ENCODE measurements at regions not wholly inside any gene's neighbourhood (a gene's known extent, or its start where the extent isn't known, plus 50 kb on each side); places are given as distances from the start of the nearest gene placed in this dataset.
"Not testable (repeated sequence)": the region's sequence is repeated elsewhere in the genome, so short reads cannot be mapped to it uniquely, and the experiment has no call there.

DNA sequence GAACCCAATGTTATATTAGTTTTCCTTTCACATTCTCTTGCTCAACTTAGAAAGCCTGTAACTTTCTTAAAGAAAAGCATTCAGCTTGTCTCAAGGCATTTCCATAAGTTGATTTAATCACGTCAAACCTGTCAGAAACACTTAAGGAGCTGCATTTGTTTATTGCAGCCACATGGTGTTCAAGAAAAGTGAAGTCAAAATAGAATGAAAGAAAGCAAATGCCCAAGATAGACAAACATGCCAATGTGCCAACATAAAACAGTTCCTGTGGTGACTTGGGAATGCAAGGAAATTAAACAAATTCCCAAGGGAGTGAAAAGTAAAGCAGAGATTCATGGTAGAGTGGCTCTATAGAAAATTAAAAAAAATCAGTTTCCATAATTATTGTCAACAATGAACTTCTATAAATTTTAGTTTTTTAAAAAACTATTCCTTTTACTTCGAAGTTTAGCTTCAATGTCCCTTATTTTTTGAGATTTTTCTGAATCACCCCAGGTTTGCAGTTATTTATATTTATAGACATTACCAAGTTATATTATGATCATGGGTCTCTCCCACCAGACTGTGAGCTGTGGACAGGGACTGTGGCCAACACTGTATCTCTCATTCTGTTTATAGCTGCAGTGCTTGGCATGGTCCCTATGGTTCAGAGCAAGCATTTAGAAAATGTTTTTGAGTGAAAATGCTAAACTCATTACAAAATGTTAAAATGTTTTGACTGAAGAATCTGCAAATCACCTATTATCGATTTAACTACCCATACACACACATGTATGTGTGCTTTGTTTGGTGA lies 887.4 kb downstream of the REEP3 start:
- no peak for DNase-seq (ENCODE audit: low read depth in 2 of 2)

DNA sequence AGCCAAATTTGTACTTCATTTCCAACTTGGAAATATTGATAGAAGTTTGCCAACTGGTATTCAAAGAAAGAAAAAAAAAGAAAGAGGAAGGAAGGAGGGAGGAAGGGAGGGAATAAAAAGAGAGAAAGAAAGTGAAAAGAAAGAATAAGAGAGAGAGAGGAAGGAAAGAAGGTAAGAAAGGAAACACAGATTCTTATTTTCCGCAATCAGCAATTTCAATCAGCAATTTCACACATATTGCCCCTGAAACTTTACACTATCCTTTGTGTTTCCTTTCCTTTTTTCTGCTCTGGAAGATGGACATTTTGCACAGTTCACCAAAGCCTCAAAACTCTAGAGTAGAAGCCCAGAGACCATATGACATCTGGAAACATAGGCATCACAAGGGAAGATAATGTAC lies 888.1 kb downstream of the REEP3 start:
- no peak for DNase-seq (ENCODE audit: low read depth in 2 of 2)

DNA sequence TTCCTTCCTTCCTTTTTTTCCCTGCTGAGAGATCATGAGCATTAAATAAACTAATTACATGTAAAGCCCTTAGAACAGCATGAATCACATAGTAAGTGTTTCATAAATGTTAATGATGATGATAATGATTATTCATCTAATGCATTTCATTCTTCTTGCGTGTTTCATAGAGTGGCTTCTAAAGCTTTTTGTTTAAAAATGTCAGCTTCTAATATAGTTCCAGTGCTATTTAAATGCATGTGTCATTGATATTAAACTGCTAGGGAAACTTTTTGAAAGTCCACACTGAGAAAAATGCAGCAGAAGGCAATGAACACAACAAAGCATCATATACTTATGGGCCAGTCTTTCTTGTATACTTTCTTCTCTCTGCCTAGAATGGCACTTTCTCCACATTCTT lies 894.8 kb downstream of the REEP3 start:
- no peak for DNase-seq (ENCODE audit: low read depth in 2 of 2)

DNA sequence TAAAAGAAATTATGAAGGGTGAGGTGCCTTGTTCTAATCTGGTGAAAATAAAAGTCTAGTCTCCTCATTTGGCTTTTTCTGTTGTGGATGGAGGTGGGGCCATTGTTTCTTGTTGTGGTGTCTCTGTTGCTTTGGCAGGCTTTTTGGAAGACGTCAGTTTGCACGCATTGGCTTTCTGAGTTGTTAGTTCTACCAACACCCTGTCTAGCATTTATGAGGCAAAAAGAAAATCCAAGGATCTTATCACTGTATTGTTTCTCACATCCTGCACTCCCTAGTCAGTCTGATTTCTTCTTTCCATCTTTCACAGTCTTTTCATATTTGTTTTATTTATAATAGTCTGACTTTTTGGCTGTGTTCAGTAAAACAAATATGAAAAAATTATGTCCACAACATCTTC lies 898.3 kb downstream of the REEP3 start:
- no peak for DNase-seq (ENCODE audit: low read depth in 2 of 2)

DNA sequence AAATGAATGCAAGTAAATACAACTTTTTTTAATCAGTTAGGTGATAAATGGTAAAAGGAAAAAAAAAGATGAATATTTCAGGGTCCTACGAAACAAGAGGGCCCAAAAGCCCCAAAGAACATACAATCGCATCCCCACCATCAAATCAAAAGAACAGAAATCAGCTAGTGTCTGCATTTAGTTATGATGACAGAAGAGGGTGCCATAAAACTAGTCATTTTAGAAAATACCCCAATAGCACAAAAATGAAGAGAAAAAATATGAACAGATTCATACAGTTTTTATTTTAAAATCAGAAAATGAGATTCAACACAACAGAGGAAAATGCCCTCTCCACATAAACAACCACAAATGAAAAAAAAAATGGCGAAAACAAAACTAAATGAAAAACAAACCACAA lies 905.5 kb downstream of the REEP3 start:
- DNase-seq (ENCODE audit: low read depth in 2 of 2): no peak

DNA sequence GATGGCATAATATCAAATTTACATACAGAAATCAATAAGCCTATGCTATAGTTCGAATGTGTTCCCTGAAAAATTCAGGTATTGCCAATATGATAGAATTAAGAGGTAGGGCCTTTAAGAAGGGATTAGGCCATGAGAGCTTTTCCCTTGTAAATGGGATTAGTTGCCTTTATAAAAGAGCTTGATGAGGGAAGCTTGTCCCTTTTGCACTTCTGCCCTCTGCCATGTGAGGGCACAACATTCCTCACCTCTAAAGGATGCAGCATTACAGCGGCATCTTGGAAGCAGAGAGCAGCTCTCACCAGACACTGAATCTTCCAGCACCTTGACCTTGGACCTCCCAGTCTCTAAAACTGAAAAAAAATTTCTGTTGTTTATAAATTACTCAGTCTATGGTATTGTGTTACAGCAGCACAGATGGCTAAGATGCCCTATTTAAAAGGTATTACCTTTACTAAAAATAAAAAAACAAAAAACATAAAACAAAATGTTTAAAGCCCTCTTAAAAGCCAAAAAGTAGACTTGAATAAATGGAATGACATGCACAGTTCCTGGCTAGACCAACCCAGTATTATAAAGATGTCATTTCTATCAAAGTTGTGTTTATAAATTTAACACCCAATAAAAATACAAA lies 909.6 kb downstream of the REEP3 start:
- no peak for DNase-seq (ENCODE audit: low read depth in 2 of 2)

DNA sequence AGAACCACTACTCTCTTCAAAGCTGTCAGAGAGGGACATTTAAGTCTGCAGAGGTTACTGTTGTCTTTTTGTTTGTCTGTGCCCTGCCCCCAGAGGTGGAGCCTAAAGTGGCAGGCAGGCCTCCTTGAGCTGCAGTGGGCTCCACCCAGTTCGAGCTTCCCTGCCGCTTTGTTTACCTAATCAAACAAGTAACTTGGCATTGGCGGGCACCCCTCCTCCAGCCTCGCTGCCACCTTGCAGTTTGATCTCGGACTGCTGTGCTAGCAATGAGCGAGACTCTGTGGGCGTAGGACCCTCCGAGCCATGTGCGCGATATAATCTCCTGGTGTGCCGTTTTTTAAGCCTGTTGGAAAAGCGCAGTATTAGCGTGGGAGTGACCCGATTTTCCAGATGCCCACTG lies 920.7 kb downstream of the REEP3 start:
- not testable (repeated sequence) for DNase-seq (ENCODE audit: low read depth in 2 of 2)

DNA sequence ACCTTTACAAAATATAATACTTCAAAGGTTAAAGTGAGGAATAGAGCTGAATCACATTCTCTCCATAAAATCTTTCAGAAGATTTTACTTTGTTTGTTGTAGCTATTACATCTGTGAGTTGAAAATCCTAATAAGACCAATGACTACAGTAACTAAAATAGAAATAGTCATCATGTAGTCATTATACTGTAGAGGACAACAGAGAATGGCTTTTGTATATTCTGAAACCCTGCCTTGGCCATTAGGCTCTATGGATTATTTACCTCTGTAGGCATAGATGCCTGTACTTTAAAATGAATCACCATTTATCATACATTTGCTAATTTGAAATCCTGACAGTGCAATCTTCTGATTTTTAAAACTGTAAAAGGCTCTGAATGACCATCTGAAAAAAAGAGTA lies 923.0 kb downstream of the REEP3 start:
- DNase-seq (ENCODE audit: low read depth in 2 of 2): no peak

DNA sequence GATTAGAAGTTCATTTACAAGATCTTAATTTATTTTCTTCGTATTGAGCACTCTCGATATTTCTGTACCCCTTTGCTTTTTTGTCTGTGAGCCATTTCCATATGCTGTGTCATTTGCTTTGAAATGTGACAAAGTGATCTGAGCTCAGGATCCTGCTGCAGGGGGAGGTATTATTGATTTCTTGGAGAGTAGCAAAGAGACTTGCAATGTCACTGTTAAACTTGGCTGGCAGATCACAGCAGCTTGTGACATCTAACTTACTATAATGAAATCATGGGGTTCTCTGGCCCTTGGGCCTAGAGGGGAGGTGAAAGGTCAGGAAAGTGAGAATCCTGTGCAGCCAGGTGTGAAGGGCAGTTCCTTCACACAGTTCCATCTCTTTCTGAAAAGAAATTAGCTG lies 923.4 kb downstream of the REEP3 start:
- no peak for DNase-seq (ENCODE audit: low read depth in 2 of 2)

DNA sequence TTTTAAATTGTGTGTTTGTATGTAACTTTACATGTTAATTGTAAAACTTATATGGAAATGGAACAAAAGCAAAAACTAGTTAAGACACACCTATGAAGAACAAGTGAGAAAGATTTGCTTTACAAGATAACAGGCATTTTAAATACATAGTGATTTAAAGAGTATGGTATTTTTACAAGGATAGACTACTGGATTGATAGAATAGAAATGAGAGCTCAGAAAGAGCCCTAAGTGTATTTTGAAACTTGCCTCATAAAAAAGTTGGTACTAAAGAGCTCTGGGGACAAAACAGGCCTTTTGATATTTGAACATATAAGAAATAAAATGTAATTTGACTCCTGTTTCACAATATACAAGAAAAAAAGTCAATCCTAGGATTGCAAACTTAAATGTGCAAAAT lies 928.4 kb downstream of the REEP3 start:
- DNase-seq (ENCODE audit: low read depth in 2 of 2): no peak

DNA sequence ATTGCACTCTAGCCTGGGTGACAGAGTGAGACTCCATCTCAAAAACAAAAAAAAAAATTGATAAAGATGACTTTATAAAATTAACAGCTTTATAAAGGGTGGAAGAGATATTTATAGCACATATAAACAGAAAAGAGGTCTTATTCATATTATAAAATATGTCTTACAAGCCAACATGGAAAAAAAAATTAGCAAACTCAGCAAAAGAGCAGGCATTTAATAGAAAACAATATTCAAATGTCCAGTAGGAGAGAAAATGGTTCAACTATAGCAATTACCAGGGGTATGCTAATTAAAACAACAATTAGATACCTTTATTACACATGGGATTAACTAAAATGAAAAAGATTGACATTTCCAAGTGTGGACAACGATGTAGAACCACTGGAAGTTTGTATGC lies 929.1 kb downstream of the REEP3 start:
- DNase-seq (ENCODE audit: low read depth in 2 of 2): no peak

DNA sequence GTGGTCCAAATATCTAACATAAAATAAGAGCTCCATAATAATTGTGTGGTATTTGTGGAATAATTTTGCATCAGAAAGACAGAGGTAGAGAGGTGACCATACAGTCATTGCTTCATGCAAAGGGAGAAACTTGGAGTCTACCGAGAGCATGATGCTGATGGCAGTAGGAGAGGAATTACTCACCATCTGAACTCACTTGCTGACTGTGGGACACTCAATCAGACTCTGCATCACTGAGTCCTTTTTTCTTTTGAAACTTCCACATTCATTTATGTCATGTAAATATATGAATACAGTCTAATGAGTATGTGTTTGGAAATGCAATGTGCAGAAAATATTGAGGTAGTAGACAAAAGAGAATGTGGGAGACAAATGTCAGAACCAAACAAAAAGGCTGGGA lies 933.8 kb downstream of the REEP3 start:
- no peak for DNase-seq (ENCODE audit: low read depth in 2 of 2)

DNA sequence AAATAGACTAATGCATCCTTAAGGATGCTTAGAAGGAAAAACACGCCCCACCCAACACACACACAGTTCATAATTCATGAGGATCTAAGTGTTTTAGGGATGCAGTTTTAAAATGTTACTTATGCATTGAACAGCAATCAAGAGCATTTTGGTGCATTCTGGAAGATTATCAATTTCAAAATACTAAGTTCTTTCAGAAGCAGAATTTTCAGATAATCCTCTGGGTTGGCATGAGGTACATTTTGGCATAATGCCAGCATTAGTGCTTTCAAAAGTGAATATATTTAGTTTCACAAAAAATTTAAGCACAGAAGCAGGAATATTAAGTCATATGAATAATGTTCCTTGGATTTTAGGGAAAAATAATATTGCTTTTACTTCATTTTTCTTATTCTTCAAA lies 937.1 kb downstream of the REEP3 start:
- no peak for DNase-seq (ENCODE audit: low read depth in 2 of 2)

DNA sequence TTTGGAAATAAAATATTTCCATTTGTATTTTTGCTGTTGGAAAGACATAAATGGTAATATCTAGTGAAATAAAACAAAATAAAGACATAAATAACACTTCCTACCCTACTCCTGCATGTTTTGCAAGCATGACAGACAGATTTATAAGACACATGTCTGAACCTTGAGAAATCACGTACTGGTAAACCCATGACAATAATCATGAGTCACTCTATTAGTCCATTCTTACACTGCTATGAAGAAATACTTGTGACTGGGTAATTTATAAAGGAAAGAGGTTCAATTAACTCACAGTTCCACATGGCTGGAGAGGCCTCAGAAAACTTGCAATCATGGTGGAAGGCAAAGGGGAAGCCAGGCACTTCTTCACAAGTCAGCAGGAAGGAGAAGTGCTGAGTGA lies 942.2 kb downstream of the REEP3 start:
- DNase-seq (ENCODE audit: low read depth in 2 of 2): no peak

DNA sequence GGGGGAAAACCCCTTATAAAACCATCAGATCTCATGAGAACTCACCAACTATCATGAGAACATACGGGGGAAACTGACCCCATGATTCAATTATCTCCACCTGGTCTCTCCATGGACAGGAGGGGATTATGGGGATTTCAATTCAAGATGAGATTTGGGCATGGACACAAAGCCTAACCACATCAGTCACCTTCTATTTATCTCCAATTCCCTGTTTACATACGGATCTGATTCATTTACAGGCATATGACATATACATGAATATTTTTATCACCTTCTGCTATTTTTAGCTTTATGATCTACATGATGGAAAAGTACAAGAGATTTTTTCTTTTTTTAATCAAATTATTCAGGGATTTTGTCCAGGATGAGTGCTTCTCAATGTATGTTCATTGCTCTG lies 944.5 kb downstream of the REEP3 start:
- no peak for DNase-seq (ENCODE audit: low read depth in 2 of 2)

DNA sequence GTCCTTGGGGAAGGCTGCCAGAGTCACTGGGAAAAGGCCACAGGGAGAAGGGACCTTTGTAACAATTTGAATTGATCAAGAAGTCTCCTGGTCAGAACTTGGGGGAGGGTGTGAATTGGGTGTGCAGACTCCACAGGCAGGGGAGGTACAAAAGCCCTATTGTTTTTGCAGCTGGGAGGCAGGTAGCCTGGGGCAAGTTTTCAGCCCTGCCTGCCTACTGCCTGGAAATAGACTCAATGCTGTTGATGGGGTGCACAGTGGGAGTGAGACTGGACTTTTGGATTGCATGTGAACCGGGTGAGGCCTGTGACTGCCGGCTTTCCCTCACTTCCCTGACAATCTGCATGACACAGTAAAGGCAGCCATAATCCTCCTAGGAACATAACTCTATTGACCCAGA lies 947.0 kb downstream of the REEP3 start:
- no peak for DNase-seq (ENCODE audit: low read depth in 2 of 2)

DNA sequence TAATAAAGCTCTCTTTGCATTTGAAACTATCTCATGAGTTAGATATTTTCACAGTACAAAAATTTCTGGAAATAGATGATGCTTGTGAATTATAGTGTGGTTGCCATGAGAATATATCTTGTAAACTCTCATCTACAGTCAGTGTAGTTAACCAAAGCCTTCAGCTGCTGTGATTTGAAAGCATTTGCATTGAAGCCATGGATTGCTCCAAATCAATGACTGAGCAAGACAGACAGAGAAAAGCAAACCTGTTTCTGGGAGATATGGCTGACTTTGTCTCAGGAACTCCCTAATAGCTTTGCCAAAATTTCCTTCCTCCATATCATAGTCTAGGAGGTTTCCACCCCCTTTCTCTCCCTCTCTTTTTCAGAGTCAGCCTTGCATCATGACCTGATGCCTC lies 955.3 kb downstream of the REEP3 start:
- no peak for DNase-seq (ENCODE audit: low read depth in 2 of 2)

DNA sequence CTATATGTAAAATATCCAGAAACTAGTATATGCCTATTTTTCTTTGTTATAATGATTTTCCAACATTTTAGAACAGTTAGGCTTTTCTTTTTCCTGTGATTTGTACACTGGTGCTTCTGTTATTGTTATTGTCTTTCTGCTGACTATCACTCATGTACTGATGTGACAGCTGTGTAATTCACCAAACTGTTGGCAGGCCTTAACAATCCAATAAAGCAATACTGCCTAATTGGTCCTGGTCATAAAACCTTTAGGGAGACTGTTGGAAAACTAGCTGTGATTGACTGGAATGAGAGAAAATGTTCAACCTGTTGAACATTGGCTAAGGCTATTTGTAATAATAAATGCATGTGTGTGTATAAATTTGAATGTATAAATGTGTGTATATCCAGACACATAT lies 956.6 kb downstream of the REEP3 start:
- DNase-seq (ENCODE audit: low read depth in 2 of 2): no peak

DNA sequence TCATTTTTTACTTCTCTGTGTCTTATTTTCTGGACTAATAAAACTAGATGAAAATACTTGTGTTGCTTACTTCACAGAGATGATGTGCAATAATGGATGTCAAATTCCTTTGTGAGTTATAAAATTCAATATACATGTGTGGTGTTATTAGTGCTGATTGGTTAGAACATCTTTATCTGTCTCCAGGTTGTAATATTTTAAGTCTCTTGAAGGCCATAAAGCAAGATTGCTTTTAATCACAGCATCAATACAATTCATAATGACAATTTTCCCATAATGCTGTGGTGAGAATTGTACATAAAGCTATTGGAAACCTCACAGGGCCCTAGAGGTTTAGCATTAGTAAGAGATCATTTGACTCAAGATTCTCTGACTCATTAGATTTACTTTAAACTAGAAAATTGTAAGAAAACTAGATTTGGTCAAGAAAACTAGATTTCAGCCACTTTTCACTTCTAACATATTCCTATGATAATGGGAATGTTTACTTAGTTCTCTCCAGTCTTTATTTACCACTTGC lies 963.7 kb downstream of the REEP3 start:
- DNase-seq (ENCODE audit: low read depth in 2 of 2): no peak

DNA sequence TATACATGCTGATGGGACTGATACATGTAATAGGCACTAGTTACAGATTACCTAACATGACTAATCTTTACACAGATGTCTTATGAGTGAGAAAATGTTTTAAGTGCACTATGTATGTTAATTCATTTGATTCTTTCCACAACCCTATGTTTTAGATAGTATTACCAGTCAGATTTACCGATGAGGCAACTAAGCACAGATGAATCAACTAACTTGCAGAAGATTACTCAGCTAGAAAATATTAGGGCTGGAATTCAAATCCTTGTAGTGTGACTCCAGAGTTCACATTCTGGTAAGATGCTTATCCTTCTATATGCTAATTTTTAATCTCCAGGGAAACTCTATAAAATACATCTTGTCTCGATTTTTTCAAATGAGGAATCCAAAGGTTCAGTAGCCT lies 964.9 kb downstream of the REEP3 start:
- DNase-seq (ENCODE audit: low read depth in 2 of 2): peak; percentile 75 to 80

DNA sequence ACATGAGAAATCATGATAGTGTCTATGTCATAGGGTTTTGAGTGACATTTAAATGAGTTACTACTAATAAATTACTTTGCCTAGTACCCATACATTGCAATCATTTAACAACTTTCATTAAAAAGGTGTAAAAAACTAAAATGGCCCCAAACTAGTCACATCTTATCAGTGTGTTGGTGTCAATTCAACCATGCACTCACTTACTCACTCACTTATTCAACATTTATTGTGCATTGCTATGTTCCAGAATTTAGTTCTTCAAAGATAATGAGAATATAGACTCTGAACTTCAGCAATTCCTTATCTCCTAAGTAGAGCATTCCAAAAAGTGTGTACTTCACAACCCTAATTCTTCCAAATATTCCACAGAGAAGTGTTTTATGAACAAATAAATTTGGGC lies 965.7 kb downstream of the REEP3 start:
- DNase-seq (ENCODE audit: low read depth in 2 of 2): no peak

DNA sequence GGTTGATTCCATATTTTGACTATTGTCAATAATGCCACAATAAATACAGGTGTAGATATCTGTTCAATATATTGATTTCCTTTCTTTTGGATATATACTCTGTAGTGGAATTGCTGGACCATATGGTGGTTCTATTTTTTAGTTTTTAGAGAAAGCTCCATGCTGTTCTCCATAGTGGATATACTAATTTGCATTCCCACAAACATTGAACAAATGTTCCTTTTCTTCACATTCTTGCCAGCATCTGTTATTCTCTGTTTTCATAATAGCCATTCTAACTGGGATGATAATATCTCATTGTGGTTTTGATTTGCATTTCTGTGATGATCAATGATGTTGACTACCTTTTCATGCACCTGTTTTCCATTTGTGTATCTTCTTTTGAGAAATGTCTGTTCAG lies 973.7 kb downstream of the REEP3 start:
- DNase-seq (ENCODE audit: low read depth in 2 of 2): no peak

DNA sequence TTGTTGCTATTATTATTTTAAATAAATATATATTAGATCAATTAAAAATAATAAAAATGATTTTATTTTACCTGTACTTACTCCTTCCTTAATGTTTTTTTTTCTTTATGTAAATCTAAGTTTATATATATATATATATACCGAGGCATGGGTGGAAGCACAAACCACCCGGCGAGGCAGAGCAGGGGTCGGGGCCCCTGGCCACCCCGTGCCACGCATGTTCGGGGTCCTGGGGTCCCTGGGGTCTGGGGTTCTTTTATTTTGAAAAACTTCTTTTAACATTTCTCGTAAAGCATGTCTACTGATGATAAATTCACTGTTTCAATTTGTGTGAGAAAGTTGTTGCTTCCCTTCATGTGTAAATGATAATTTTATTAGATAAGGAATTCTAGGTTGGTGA lies 976.1 kb downstream of the REEP3 start:
- no peak for DNase-seq (ENCODE audit: low read depth in 2 of 2)

DNA sequence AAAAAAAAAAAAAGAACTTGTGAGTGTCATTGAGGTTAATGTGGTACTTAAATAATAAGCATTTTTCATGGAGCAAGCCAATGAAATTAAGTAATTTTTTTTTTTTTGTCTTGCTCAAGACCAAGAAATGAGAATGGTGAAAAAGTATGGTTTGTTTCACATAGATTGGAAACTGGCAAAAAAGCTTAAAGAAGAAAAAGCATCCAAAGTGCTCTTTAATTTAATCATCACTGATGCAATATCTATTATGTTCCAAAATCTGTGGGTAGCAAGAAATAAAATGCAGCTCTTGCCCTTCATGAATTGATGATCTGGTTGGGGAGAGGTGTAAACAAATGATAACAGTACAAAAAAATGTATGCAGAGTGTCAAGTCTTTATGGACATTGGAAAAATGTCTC lies 980.6 kb downstream of the REEP3 start:
- no peak for DNase-seq (ENCODE audit: low read depth in 2 of 2)
